AG04449 (cell line): ENCODE measurements at regions not wholly inside any gene's neighbourhood (a gene's known extent, or its start where the extent isn't known, plus 50 kb on each side); places are given as distances from the start of the nearest gene placed in this dataset.

ENCODE experiments used
- CTCF ChIA-PET: fragments of 350-600 bp; formaldehyde crosslinking; extraction: SDS; loops from one replicate; lab custom pipeline; 2021; ENCODE audit warnings: antibody characterized with exemption; lab: Yijun Ruan, JAX
- POLR2A ChIA-PET: fragments of 400-600, 350-600 bp; formaldehyde crosslinking; extraction: SDS; loops from one replicate; lab custom pipeline; 2020; ENCODE audit warnings: antibody characterized with exemption, inconsistent platforms; lab: Yijun Ruan, JAX
- DNase-seq: peaks from one replicate; pipeline ENCODE4 v3.0.0-alpha.2; 2010; ENCODE audit warnings: low read depth, low spot score
- H3K4me3 ChIP-seq: 2 replicates; pipeline ENCODE4 v1.5.1; 2011; ENCODE audit warnings: low read depth, mild to moderate bottlenecking, control low read depth, low read length
- CTCF ChIP-seq: IDR thresholded peaks from one replicate; pipeline ENCODE4 v1.5.1; 2011; ENCODE audit warnings: mild to moderate bottlenecking, moderate library complexity, low read length, control low read depth, inconsistent platforms; ENCODE audit not compliant: insufficient read depth; ENCODE audit errors: missing control alignments

- no peak for DNase-seq
- H3K4me3 ChIP-seq: no peak overlapping the region
- POLR2A ChIA-PET: no interaction called here
- no peak for TF ChIP-seq CTCF
- CTCF ChIA-PET: no interaction called here
These were observed 662.6 kb upstream of the ACVR2A start for GRCh38 chr2:147182260-147182659.

DNA sequence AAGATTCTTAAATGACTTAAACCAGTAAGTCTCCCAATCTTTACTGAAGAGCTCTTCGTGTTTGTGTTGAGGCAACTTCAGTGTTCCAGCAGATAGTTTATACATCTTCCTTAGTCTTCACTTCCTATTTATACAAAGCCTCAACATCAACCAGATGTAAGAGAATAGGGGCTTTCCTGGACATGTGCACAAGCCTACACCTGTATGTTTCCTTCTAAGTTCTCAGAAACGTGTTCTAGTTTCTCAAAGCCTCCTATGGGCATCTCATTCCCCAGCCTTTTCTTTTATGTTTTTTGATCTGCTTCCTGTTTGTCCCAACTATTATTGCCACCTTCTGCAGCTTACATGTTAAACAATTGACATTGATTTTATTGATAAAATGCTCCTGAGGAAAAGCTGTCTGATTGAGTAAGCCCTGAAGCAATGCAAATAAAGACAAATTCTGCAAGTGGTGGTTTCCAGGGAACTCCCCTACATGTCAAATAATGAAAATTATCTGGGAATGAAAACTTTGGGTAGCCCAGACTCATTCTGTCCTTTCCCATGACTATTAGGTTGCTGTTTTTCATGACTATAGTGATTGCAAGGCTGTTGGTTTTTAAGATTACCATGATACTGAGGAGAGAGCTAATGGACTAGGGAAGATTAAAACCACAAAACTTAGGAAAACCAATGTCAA, 663.3 kb upstream of the ACVR2A start:
- no peak for TF ChIP-seq CTCF
- DNase-seq: no peak
- no peak overlapping the region for H3K4me3 ChIP-seq
- CTCF ChIA-PET: no interaction called here
- POLR2A ChIA-PET: no interaction called here

- TF ChIP-seq CTCF: no peak
- CTCF ChIA-PET: no interaction called here
These were observed 667.6 kb upstream of the ACVR2A start for GRCh38 chr2:147177071-147177857.

GRCh38 chr2:147174824-147175254, 670.0 kb upstream of the ACVR2A start:
- ChIA-PET CTCF (no interaction called here), POLR2A (no interaction called here)
- no peak overlapping the region for H3K4me3 ChIP-seq
- no peak for DNase-seq
- no peak for TF ChIP-seq CTCF

More at GRCh38 chr2:147177071-147177857, 667.6 kb upstream of the ACVR2A start:
- no peak overlapping the region for H3K4me3 ChIP-seq
- POLR2A ChIA-PET: no interaction called here
- no peak for DNase-seq

GRCh38 chr2:147173798-147174197, 671.0 kb upstream of the ACVR2A start:
- POLR2A ChIA-PET: no interaction called here
- no peak for DNase-seq
- no peak for TF ChIP-seq CTCF
- CTCF ChIA-PET: no interaction called here
- H3K4me3 ChIP-seq: no peak overlapping the region

DNA sequence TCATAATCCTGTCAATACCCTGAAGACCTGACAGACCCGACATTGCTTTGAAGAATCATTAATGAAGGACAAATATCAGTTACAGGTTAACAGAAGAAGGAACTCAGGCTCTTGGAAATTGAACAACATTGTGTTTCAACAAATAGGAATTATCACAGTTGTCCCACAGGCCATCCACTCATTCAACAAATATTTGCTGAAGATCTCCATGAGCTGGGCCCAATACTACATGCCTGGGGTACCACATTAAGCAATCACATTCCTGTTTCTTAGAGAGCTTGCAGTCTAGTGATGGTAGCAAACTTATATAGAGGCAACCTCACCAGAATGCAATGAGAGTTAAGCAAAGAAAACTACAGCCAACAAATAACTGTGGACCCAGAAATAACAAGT, 671.6 kb upstream of the ACVR2A start:
- TF ChIP-seq CTCF: no peak
- ChIA-PET CTCF (no interaction called here), POLR2A (no interaction called here)
- no peak overlapping the region for H3K4me3 ChIP-seq
- no peak for DNase-seq
